ENCODE measurements at regions not wholly inside any gene's neighbourhood (a gene's known extent, or its start where the extent isn't known, plus 50 kb on each side); places are given as distances from the start of the nearest gene placed in this dataset.
A peak's percentile ranks its signal among the peaks of the same experiment; 100 is the strongest.

DNA sequence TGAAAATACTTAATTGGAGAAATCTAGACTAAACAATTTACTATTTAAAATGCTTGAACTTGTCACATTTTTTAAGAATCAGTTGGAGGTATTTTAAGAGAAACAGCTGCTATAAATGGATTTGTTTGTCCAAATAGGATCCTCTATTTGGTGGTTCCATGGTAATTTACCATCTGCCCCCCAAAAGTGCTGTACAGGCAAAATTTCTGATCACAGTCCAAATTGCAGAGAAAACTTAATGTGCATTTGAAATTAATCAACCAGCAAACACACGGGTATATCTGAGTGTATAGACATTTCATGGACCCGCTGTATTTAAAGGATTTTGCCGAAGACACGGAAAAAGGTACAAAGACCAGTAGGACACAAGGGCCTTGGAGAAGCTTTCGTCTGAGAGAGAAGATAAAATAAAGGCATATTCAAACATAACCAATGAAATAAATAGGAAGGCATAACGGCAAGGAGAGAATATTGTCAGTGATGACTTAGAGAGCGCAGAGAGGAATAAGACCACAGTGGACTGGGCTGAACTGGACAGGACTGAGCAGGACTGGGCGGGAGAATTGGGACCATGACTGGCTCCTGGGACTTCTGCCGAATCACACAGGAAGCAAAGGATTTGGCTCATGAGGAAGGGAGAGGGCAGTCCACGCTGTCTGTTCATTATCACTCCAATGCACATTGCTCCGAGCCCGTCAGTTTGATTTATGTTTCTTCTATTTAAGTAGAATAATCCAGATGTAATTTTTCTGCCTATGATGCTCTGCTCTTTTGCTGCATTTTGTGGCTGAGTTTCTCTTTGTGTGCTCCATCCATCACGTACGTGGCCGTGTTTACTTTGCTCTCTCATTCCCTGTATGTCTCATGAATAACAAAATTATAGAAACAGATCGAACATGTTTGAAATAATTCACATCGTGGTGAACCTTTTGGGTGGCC, 112.8 kb downstream of the PRLHR start (continued):
- TF ChIP-seq, protein P1, sequence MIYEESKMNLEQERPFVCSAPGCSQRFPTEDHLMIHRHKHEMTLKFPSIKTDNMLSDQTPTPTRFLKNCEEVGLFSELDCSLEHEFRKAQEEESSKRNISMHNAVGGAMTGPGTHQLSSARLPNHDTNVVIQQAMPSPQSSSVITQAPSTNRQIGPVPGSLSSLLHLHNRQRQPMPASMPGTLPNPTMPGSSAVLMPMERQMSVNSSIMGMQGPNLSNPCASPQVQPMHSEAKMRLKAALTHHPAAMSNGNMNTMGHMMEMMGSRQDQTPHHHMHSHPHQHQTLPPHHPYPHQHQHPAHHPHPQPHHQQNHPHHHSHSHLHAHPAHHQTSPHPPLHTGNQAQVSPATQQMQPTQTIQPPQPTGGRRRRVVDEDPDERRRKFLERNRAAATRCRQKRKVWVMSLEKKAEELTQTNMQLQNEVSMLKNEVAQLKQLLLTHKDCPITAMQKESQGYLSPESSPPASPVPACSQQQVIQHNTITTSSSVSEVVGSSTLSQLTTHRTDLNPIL (CRISPR knock-in tag; IDR thresholded peaks at IDR 0.05), result no peak
- TF ChIP-seq, protein P2, sequence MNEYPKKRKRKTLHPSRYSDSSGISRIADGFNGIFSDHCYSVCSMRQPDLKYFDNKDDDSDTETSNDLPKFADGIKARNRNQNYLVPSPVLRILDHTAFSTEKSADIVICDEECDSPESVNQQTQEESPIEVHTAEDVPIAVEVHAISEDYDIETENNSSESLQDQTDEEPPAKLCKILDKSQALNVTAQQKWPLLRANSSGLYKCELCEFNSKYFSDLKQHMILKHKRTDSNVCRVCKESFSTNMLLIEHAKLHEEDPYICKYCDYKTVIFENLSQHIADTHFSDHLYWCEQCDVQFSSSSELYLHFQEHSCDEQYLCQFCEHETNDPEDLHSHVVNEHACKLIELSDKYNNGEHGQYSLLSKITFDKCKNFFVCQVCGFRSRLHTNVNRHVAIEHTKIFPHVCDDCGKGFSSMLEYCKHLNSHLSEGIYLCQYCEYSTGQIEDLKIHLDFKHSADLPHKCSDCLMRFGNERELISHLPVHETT (CRISPR knock-in tag; conservative IDR thresholded peaks at IDR 0.05 in 1 of 2, IDR thresholded peaks at IDR 0.05 in 1 of 2), result no peak; a peak in 1 of 4 replicates
- TF ChIP-seq EZH2 (IDR thresholded peaks at IDR 0.05; ENCODE audit: borderline replicate concordance, low read depth, low read length) (no peak), BHLHE40 (IDR thresholded peaks at IDR 0.05; ENCODE audit: low read length) (peak; percentile 14; the same call in 1 of the 2 replicates), CBX5 (IDR thresholded peaks at IDR 0.05; ENCODE audit: borderline replicate concordance, low read depth) (0 out of 2 replicates have a peak, but pooled peaks have one; percentile 30), ZKSCAN8 (CRISPR knock-in tag; IDR thresholded peaks at IDR 0.05) (no peak), ZNF197 (CRISPR knock-in tag; IDR thresholded peaks at IDR 0.05; ENCODE audit: low read depth) (no peak), ZNF311 (CRISPR knock-in tag; IDR thresholded peaks at IDR 0.05) (0 out of 2 replicates have a peak, but pooled peaks have one; percentile 14), SMARCA5 (IDR thresholded peaks at IDR 0.05) (no peak), CTBP1 (IDR thresholded peaks at IDR 0.05; ENCODE audit: borderline replicate concordance) (peak; percentile 63), ZNF668 (CRISPR knock-in tag; IDR thresholded peaks at IDR 0.05) (no peak), TCF7L2 (IDR thresholded peaks at IDR 0.05; ENCODE audit: low read depth, low read length) (no peak), CEBPB (tag; IDR thresholded peaks at IDR 0.05) (no peak), PCBP1 (IDR thresholded peaks at IDR 0.05; ENCODE audit: low read depth, low read length, poor library complexity, severe bottlenecking) (no peak), PHF21A (IDR thresholded peaks at IDR 0.05; ENCODE audit: borderline replicate concordance, low read depth) (0 out of 2 replicates have a peak, but pooled peaks have one; percentile 2), SIN3B (IDR thresholded peaks at IDR 0.05; ENCODE audit: low read depth) (no peak)
- TF ChIP-seq, protein P3, sequence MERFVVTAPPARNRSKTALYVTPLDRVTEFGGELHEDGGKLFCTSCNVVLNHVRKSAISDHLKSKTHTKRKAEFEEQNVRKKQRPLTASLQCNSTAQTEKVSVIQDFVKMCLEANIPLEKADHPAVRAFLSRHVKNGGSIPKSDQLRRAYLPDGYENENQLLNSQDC (CRISPR knock-in tag; IDR thresholded peaks at IDR 0.05), result no peak
- TF ChIP-seq, protein P4, sequence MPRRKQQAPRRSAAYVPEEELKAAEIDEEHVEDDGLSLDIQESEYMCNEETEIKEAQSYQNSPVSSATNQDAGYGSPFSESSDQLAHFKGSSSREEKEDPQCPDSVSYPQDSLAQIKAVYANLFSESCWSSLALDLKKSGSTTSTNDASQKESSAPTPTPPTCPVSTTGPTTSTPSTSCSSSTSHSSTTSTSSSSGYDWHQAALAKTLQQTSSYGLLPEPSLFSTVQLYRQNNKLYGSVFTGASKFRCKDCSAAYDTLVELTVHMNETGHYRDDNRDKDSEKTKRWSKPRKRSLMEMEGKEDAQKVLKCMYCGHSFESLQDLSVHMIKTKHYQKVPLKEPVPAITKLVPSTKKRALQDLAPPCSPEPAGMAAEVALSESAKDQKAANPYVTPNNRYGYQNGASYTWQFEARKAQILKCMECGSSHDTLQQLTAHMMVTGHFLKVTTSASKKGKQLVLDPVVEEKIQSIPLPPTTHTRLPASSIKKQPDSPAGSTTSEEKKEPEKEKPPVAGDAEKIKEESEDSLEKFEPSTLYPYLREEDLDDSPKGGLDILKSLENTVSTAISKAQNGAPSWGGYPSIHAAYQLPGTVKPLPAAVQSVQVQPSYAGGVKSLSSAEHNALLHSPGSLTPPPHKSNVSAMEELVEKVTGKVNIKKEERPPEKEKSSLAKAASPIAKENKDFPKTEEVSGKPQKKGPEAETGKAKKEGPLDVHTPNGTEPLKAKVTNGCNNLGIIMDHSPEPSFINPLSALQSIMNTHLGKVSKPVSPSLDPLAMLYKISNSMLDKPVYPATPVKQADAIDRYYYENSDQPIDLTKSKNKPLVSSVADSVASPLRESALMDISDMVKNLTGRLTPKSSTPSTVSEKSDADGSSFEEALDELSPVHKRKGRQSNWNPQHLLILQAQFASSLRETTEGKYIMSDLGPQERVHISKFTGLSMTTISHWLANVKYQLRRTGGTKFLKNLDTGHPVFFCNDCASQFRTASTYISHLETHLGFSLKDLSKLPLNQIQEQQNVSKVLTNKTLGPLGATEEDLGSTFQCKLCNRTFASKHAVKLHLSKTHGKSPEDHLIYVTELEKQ (CRISPR knock-in tag; IDR thresholded peaks at IDR 0.05), result no peak
- TF ChIP-seq, protein P5, sequence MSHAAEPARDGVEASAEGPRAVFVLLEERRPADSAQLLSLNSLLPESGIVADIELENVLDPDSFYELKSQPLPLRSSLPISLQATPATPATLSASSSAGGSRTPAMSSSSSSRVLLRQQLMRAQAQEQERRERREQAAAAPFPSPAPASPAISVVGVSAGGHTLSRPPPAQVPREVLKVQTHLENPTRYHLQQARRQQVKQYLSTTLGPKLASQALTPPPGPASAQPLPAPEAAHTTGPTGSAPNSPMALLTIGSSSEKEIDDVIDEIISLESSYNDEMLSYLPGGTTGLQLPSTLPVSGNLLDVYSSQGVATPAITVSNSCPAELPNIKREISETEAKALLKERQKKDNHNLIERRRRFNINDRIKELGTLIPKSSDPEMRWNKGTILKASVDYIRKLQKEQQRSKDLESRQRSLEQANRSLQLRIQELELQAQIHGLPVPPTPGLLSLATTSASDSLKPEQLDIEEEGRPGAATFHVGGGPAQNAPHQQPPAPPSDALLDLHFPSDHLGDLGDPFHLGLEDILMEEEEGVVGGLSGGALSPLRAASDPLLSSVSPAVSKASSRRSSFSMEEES (CRISPR knock-in tag; IDR thresholded peaks at IDR 0.05), result no peak

Measured in K562 (cell line).